HEK293 (cell line): ENCODE measurements at regions not wholly inside any gene's neighbourhood (a gene's known extent, or its start where the extent isn't known, plus 50 kb on each side); places are given as distances from the start of the nearest gene placed in this dataset.

Source experiments
- CTCF ChIA-PET: fragments of 350-600 bp; formaldehyde crosslinking; extraction: SDS; loops from one replicate; lab custom pipeline; 2021; ENCODE audit warnings: antibody characterized with exemption; lab: Yijun Ruan, JAX
- POLR2A ChIA-PET: fragments of 300-600 bp; formaldehyde crosslinking; extraction: SDS; loops from one replicate; lab custom pipeline; 2020; ENCODE audit warnings: antibody characterized with exemption, inconsistent platforms; lab: Yijun Ruan, JAX
- H3K27ac ChIP-seq: fragments of 200-500 bp; sonication (Bioruptor generic); 2 replicates; pipeline ENCODE4 v1.5.1; 2014; ENCODE audit warnings: low read depth, low read length, control low read depth, inconsistent platforms; ENCODE audit errors: extremely low read depth
- H3K36me3 ChIP-seq, 2 experiments: fragments of 200-500 bp in 1 of 2; sonication (Bioruptor generic) in 1 of 2; 1 replicate in 1 of 2; 2 replicates in 1 of 2; pipeline ENCODE4 v1.5.1; 2014 to 2017; ENCODE audit warnings: inconsistent platforms in 2 of 2, low read length in 2 of 2; ENCODE audit not compliant: control insufficient read depth in 2 of 2, insufficient read depth in 1 of 2
- H3K4me1 ChIP-seq: fragments of 200-500 bp; sonication (Bioruptor generic); 2 replicates; pipeline ENCODE4 v1.5.1; 2014; ENCODE audit warnings: mild to moderate bottlenecking, low read length, inconsistent platforms; ENCODE audit not compliant: control insufficient read depth, insufficient read depth
- H3K4me3 ChIP-seq: 2 replicates; pipeline ENCODE4 v1.5.1; 2011; ENCODE audit warnings: low read depth, mild to moderate bottlenecking, control low read depth, low read length, moderate library complexity
- H3K9me3 ChIP-seq: fragments of 200-500 bp; sonication (Bioruptor generic); 2 replicates; pipeline ENCODE4 v1.5.1; 2014; ENCODE audit warnings: low read depth, low read length, inconsistent platforms; ENCODE audit not compliant: control insufficient read depth, insufficient read depth
- BCL6B ChIP-seq: fragments of 450-650 bp; formaldehyde crosslinking; IDR thresholded peaks from 2 replicates; pipeline ENCODE4 v1.5.1; 2017; ENCODE audit warnings: missing biosample characterization, missing genetic modification characterization
- FEZF1 ChIP-seq: fragments of 450-650 bp; formaldehyde crosslinking; IDR thresholded peaks from 2 replicates; pipeline ENCODE4 v1.5.1; 2016; ENCODE audit warnings: missing biosample characterization, missing genetic modification characterization
- GFI1B ChIP-seq: fragments of 450-650 bp; formaldehyde crosslinking; IDR thresholded peaks from 2 replicates; pipeline ENCODE4 v1.5.1; 2016; ENCODE audit warnings: missing biosample characterization, missing genetic modification characterization
- GLI4 ChIP-seq: fragments of 450-650 bp; formaldehyde crosslinking; IDR thresholded peaks from 2 replicates; pipeline ENCODE4 v1.5.1; 2016; ENCODE audit warnings: missing biosample characterization, missing genetic modification characterization
- IKZF3 ChIP-seq: fragments of 450-650 bp; IDR thresholded peaks from 2 replicates; pipeline ENCODE4 v1.5.0; 2018; ENCODE audit warnings: missing biosample characterization, mild to moderate bottlenecking, missing genetic modification characterization, moderate library complexity
- KLF8 ChIP-seq: fragments of 450-650 bp; formaldehyde crosslinking; IDR thresholded peaks from 2 replicates; pipeline ENCODE4 v1.5.1; 2016; ENCODE audit warnings: missing biosample characterization, missing genetic modification characterization
- MYNN ChIP-seq: fragments of 450-650 bp; formaldehyde crosslinking; IDR thresholded peaks from 2 replicates; pipeline ENCODE4 v1.5.1; 2016; ENCODE audit warnings: missing biosample characterization, missing genetic modification characterization, borderline replicate concordance
- PRDM1 ChIP-seq: fragments of 450-650 bp; formaldehyde crosslinking; IDR thresholded peaks from 2 replicates; pipeline ENCODE4; 2016; ENCODE audit warnings: missing biosample characterization, missing genetic modification characterization
- TRIM28 ChIP-seq: IDR thresholded peaks from 2 replicates; pipeline ENCODE4 v1.6.1; 2011; ENCODE audit warnings: low read length, control low read depth, borderline replicate concordance
- ZBTB1 ChIP-seq: fragments of 450-650 bp; formaldehyde crosslinking; IDR thresholded peaks from 2 replicates; pipeline ENCODE4 v1.5.1; 2016; ENCODE audit warnings: missing biosample characterization, missing genetic modification characterization
- ZBTB26 ChIP-seq: fragments of 450-650 bp; formaldehyde crosslinking; optimal IDR thresholded peaks from 2 replicates; pipeline ENCODE3; 2016; ENCODE audit warnings: missing biosample characterization, mild to moderate bottlenecking, missing genetic modification characterization
- ZNF335 ChIP-seq: fragments of 450-650 bp; formaldehyde crosslinking; conservative IDR thresholded peaks from 2 replicates; pipeline ENCODE4 v1.5.1; 2016; ENCODE audit warnings: missing biosample characterization, missing genetic modification characterization
- ZNF362 ChIP-seq: fragments of 450-650 bp; formaldehyde crosslinking; IDR thresholded peaks from 2 replicates; pipeline ENCODE4 v1.5.1; 2016; ENCODE audit warnings: missing biosample characterization, missing genetic modification characterization
- ZNF366 ChIP-seq: fragments of 450-650 bp; formaldehyde crosslinking; conservative IDR thresholded peaks from 2 replicates; pipeline ENCODE4 v1.5.1; 2016; ENCODE audit warnings: missing biosample characterization, missing genetic modification characterization
- ZNF37A ChIP-seq: fragments of 450-650 bp; IDR thresholded peaks from 2 replicates; pipeline ENCODE4 v1.5.1; 2018; ENCODE audit warnings: missing biosample characterization, missing genetic modification characterization
- ZNF513 ChIP-seq: fragments of 450-650 bp; IDR thresholded peaks from 2 replicates; pipeline ENCODE4 v1.5.1; 2018; ENCODE audit warnings: missing biosample characterization, missing genetic modification characterization
- ZNF580 ChIP-seq: fragments of 450-650 bp; formaldehyde crosslinking; IDR thresholded peaks from 2 replicates; pipeline ENCODE4 v1.5.1; 2016; ENCODE audit warnings: missing biosample characterization, missing genetic modification characterization
- ZNF596 ChIP-seq: fragments of 450-650 bp; IDR thresholded peaks from 2 replicates; pipeline ENCODE4 v1.5.0; 2018; ENCODE audit warnings: missing biosample characterization, mild to moderate bottlenecking, missing genetic modification characterization, moderate library complexity
- ZNF747 ChIP-seq: fragments of 450-650 bp; formaldehyde crosslinking; IDR thresholded peaks from 2 replicates; pipeline ENCODE4 v1.5.1; 2016; ENCODE audit warnings: missing biosample characterization, missing genetic modification characterization
- ZSCAN23 ChIP-seq: fragments of 450-650 bp; formaldehyde crosslinking; IDR thresholded peaks from 2 replicates; pipeline ENCODE4 v1.5.1; 2016; ENCODE audit warnings: missing biosample characterization, missing genetic modification characterization
- ZXDB ChIP-seq: fragments of 450-650 bp; formaldehyde crosslinking; IDR thresholded peaks from 2 replicates; pipeline ENCODE4 v1.5.1; 2016; ENCODE audit warnings: missing biosample characterization, missing genetic modification characterization

GRCh38 chr4:174388461-174389145 lies 104.9 kb downstream of the CEP44 start:
- CTCF ChIA-PET, result no interaction called here

GRCh38 chr4:174387721-174388120 lies 104.0 kb downstream of the CEP44 start:
- no peak overlapping the region for H3K4me3 ChIP-seq
- no peaks in the 10 kb centered on the region for H3K9me3 ChIP-seq
- no peaks in the 10 kb centered on the region for H3K4me1 ChIP-seq
- CTCF ChIA-PET, result no interaction called here
- POLR2A ChIA-PET, result no interaction called here
- no peak overlapping the region for H3K27ac ChIP-seq
- no peak for TF ChIP-seq ZXDB (tag by site-specific recombination)
- H3K36me3 ChIP-seq, result no peaks in the 10 kb centered on the region

More at GRCh38 chr4:174388461-174389145, 104.9 kb downstream of the CEP44 start:
- no peaks in the 10 kb centered on the region for H3K4me1 ChIP-seq
- no peak overlapping the region for H3K27ac ChIP-seq
- no peaks in the 10 kb centered on the region for H3K36me3 ChIP-seq
- no peak overlapping the region for H3K4me3 ChIP-seq
- H3K9me3 ChIP-seq, result no peaks in the 10 kb centered on the region
- POLR2A ChIA-PET, result no interaction called here
- TF ChIP-seq IKZF3 (tag by site-specific recombination) (no peak), ZSCAN23 (no peak), ZNF513 (no peak), PRDM1 (tag by site-specific recombination) (no peak), ZNF747 (tag by site-specific recombination) (no peak), ZNF366 (tag by site-specific recombination) (no peak), ZNF596 (no peak)

- no peaks in the 10 kb centered on the region for H3K9me3 ChIP-seq
- H3K4me1 ChIP-seq, result no peaks in the 10 kb centered on the region
- H3K4me3 ChIP-seq, result no peak overlapping the region
- no peaks in the 10 kb centered on the region for H3K36me3 ChIP-seq
- H3K27ac ChIP-seq, result no peak overlapping the region
- no peak for TF ChIP-seq PRDM1 (tag by site-specific recombination)
- TF ChIP-seq ZSCAN23, result no peak
- TF ChIP-seq ZNF335 (tag by site-specific recombination), result no peak
- no peak for TF ChIP-seq ZNF596
- no peak for TF ChIP-seq ZNF580 (tag by site-specific recombination)
- TF ChIP-seq GLI4, result no peak
- no peak for TF ChIP-seq IKZF3 (tag by site-specific recombination)
- no peak for TF ChIP-seq FEZF1 (tag by site-specific recombination)
- TF ChIP-seq ZNF37A, result no peak
- TF ChIP-seq MYNN (tag by site-specific recombination), result no peak
- TF ChIP-seq ZNF362 (tag by site-specific recombination), result no peak
- CTCF ChIA-PET, result interaction anchor here (0.7 kb wide), 1 partner anchor 131 kb away, joined by 5 read pairs; no protein-coding TSS in a partner anchor
- POLR2A ChIA-PET, result interaction anchor here (0.7 kb wide), 1 partner anchor 9 kb away, joined by 3 read pairs; no protein-coding TSS in a partner anchor
Measured at GRCh38 chr4:174387143-174387542, 103.4 kb downstream of the CEP44 start.

GRCh38 chr4:174383783-174384182 lies 100.1 kb downstream of the CEP44 start:
- ChIA-PET POLR2A (no interaction called here), CTCF (no interaction called here)
- no peaks in the 10 kb centered on the region for H3K36me3 ChIP-seq
- H3K4me1 ChIP-seq, result no peaks in the 10 kb centered on the region
- no peak for TF ChIP-seq ZBTB1
- TF ChIP-seq KLF8, result no peak
- no peak for TF ChIP-seq TRIM28
- no peak for TF ChIP-seq ZBTB26 (tag by site-specific recombination)
- no peak for TF ChIP-seq GFI1B (tag by site-specific recombination)
- no peak for TF ChIP-seq BCL6B
- no peak overlapping the region for H3K27ac ChIP-seq
- no peak overlapping the region for H3K4me3 ChIP-seq
- H3K9me3 ChIP-seq, result no peaks in the 10 kb centered on the region
